HFFc6 (cell line): ENCODE measurements at regions not wholly inside any gene's neighbourhood (a gene's known extent, or its start where the extent isn't known, plus 50 kb on each side); places are given as distances from the start of the nearest gene placed in this dataset.

Source experiments
- DNase-seq: peaks from one replicate; pipeline ENCODE4 v3.0.0-alpha.2; 2018
- H3K27ac Mint-ChIP-seq: 2 replicates; pipeline ENCODE4 v1.8.0; 2020; ENCODE audit warnings: mild to moderate bottlenecking, mixed read lengths
- H3K27me3 Mint-ChIP-seq: 2 replicates; pipeline ENCODE4 v1.8.0; 2021; ENCODE audit warnings: mild to moderate bottlenecking, moderate library complexity, mixed read lengths; ENCODE audit not compliant: insufficient read depth
- H3K36me3 Mint-ChIP-seq: 2 replicates; pipeline ENCODE4 v1.8.0; 2021; ENCODE audit warnings: low read depth, mixed read lengths
- H3K4me1 Mint-ChIP-seq: 2 replicates; pipeline ENCODE4 v1.8.0; 2020; ENCODE audit warnings: low read depth, mixed read lengths
- H3K4me3 Mint-ChIP-seq: 2 replicates; pipeline ENCODE4 v1.8.0; 2020; ENCODE audit warnings: mild to moderate bottlenecking, moderate library complexity, mixed read lengths
- H3K9me3 Mint-ChIP-seq: 2 replicates; pipeline ENCODE4 v1.8.0; 2020; ENCODE audit warnings: mild to moderate bottlenecking, mixed read lengths
- CTCF ChIP-seq: fragments of 200-600 bp; sonication (generic); IDR thresholded peaks from 2 replicates; pipeline ENCODE4 v1.5.0; 2021; ENCODE audit warnings: antibody characterized with exemption, mild to moderate bottlenecking

GRCh38 chr5:103883143-103883542 lies 320.6 kb upstream of the NUDT12 start:
- DNase-seq, result no peak
- H3K27ac Mint-ChIP-seq, result no peak overlapping the region
- H3K4me1 Mint-ChIP-seq, result no peaks in the 10 kb centered on the region
- TF ChIP-seq CTCF, result no peak
- no peaks in the 10 kb centered on the region for H3K36me3 Mint-ChIP-seq
- H3K27me3 Mint-ChIP-seq, result no peaks in the 10 kb centered on the region
- H3K9me3 Mint-ChIP-seq, result peaks cover 13% of the 10 kb centered on the region
- H3K4me3 Mint-ChIP-seq, result no peak overlapping the region

GRCh38 chr5:103881560-103881959 lies 319.0 kb upstream of the NUDT12 start:
- H3K27me3 Mint-ChIP-seq, result no peaks in the 10 kb centered on the region
- DNase-seq, result no peak
- no peak overlapping the region for H3K4me3 Mint-ChIP-seq
- no peak for TF ChIP-seq CTCF
- peaks cover 18% of the 10 kb centered on the region for H3K9me3 Mint-ChIP-seq
- H3K4me1 Mint-ChIP-seq, result no peaks in the 10 kb centered on the region
- no peak overlapping the region for H3K27ac Mint-ChIP-seq
- H3K36me3 Mint-ChIP-seq, result no peaks in the 10 kb centered on the region

- TF ChIP-seq CTCF, result no peak
- H3K4me1 Mint-ChIP-seq, result no peaks in the 10 kb centered on the region
- H3K9me3 Mint-ChIP-seq, result peaks cover 14% of the 10 kb centered on the region
- H3K27ac Mint-ChIP-seq, result no peak overlapping the region
- no peak for DNase-seq
- no peaks in the 10 kb centered on the region for H3K36me3 Mint-ChIP-seq
- H3K27me3 Mint-ChIP-seq, result no peaks in the 10 kb centered on the region; the same call in 1 of the 2 replicates
- no peak overlapping the region for H3K4me3 Mint-ChIP-seq
Observed at GRCh38 chr5:103867857-103868598, 305.4 kb upstream of the NUDT12 start.

GRCh38 chr5:103866169-103866568 lies 303.6 kb upstream of the NUDT12 start:
- Mint-ChIP-seq H3K9me3 (peaks cover 14% of the 10 kb centered on the region), H3K36me3 (no peaks in the 10 kb centered on the region), H3K27me3 (no peaks in the 10 kb centered on the region; the same call in 1 of the 2 replicates), H3K27ac (no peak overlapping the region), H3K4me3 (no peak overlapping the region), H3K4me1 (no peaks in the 10 kb centered on the region)
- no peak for TF ChIP-seq CTCF
- no peak for DNase-seq

GRCh38 chr5:103862398-103862797 lies 299.8 kb upstream of the NUDT12 start:
- Mint-ChIP-seq H3K4me1 (no peaks in the 10 kb centered on the region), H3K36me3 (no peaks in the 10 kb centered on the region), H3K9me3 (peaks cover 4% of the 10 kb centered on the region), H3K4me3 (no peak overlapping the region), H3K27me3 (no peaks in the 10 kb centered on the region), H3K27ac (no peak overlapping the region)
- no peak for TF ChIP-seq CTCF
- DNase-seq, result no peak
